ENCODE measurements at regions not wholly inside any gene's neighbourhood (a gene's known extent, or its start where the extent isn't known, plus 50 kb on each side); places are given as distances from the start of the nearest gene placed in this dataset.

- TF ChIP-seq, protein P1, sequence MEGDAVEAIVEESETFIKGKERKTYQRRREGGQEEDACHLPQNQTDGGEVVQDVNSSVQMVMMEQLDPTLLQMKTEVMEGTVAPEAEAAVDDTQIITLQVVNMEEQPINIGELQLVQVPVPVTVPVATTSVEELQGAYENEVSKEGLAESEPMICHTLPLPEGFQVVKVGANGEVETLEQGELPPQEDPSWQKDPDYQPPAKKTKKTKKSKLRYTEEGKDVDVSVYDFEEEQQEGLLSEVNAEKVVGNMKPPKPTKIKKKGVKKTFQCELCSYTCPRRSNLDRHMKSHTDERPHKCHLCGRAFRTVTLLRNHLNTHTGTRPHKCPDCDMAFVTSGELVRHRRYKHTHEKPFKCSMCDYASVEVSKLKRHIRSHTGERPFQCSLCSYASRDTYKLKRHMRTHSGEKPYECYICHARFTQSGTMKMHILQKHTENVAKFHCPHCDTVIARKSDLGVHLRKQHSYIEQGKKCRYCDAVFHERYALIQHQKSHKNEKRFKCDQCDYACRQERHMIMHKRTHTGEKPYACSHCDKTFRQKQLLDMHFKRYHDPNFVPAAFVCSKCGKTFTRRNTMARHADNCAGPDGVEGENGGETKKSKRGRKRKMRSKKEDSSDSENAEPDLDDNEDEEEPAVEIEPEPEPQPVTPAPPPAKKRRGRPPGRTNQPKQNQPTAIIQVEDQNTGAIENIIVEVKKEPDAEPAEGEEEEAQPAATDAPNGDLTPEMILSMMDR (conservative IDR thresholded peaks at IDR 0.05 in 1 of 2, IDR thresholded peaks at IDR 0.05 in 1 of 2; ENCODE audit: extremely low read depth in 1 of 2, insufficient read depth in 1 of 2, low read depth in 1 of 2, low read length in 2 of 2): no peak
- no peak for TF ChIP-seq EZH2 (IDR thresholded peaks at IDR 0.05; ENCODE audit: borderline replicate concordance, low read length)
These were observed 291.6 kb upstream of the KIAA1217 start for GRCh38 chr10:23917251-23917840.

Measured in mammary epithelial cell (primary cell).